Cardiac muscle cell (in vitro differentiated cells and primary cell): ENCODE measurements at regions not wholly inside any gene's neighbourhood (a gene's known extent, or its start where the extent isn't known, plus 50 kb on each side); places are given as distances from the start of the nearest gene placed in this dataset.

ENCODE experiments used
- DNase-seq, 2 donors: peaks; one replicate each; pipeline versions ENCODE4 v3.0.0 to v3.0.0-alpha.2; 2010 to 2017; ENCODE audit warnings: low read depth in 1 of 2, low spot score in 1 of 2
- H3K27ac ChIP-seq: fragments of 200-600 bp; sonication (generic); 2 replicates; pipeline ENCODE4 v1.5.1; 2016
- H3K27me3 ChIP-seq: fragments of 200-600 bp; sonication (generic); 2 replicates; pipeline ENCODE4 v1.6.0; 2016; ENCODE audit warnings: control low read depth
- H3K36me3 ChIP-seq: fragments of 200-600 bp; sonication (generic); 2 replicates; pipeline ENCODE4 v1.5.1; 2016; ENCODE audit warnings: control low read depth
- H3K4me1 ChIP-seq: fragments of 200-600 bp; sonication (generic); 2 replicates; pipeline ENCODE4 v1.8.1; 2017; ENCODE audit warnings: low read depth, mild to moderate bottlenecking, mixed run types
- H3K4me3 ChIP-seq: fragments of 200-600 bp; sonication (generic); 2 replicates; pipeline ENCODE4 v1.5.1; 2016; ENCODE audit warnings: mild to moderate bottlenecking
- H3K9me3 ChIP-seq: fragments of 200-600 bp; sonication (generic); 2 replicates; pipeline ENCODE4 v1.5.1; 2017; ENCODE audit warnings: low read depth, mild to moderate bottlenecking, control low read depth
- CTCF ChIP-seq: IDR thresholded peaks from 2 replicates; pipeline ENCODE4 v1.5.1; 2012; ENCODE audit warnings: low read depth, mild to moderate bottlenecking, low read length

GRCh38 chr5:62969409-62970120, 390.9 kb downstream of the LRRC70 start:
- TF ChIP-seq CTCF: no peak
- DNase-seq: no peak
- Histone ChIP-seq H3K36me3 (no peaks in the 10 kb centered on the region), H3K27me3 (no peaks in the 10 kb centered on the region), H3K9me3 (no peaks in the 10 kb centered on the region), H3K4me1 (no peaks in the 10 kb centered on the region), H3K27ac (no peak overlapping the region), H3K4me3 (no peak overlapping the region)

GRCh38 chr5:62964428-62964827, 385.8 kb downstream of the LRRC70 start:
- no peak for DNase-seq

GRCh38 chr5:62960781-62961180, 382.2 kb downstream of the LRRC70 start:
- no peak overlapping the region for H3K27ac ChIP-seq
- H3K36me3 ChIP-seq: no peaks in the 10 kb centered on the region
- H3K4me3 ChIP-seq: no peak overlapping the region
- H3K27me3 ChIP-seq: no peaks in the 10 kb centered on the region
- no peaks in the 10 kb centered on the region for H3K9me3 ChIP-seq
- TF ChIP-seq CTCF: no peak
- H3K4me1 ChIP-seq: no peaks in the 10 kb centered on the region
- DNase-seq: no peak

More at GRCh38 chr5:62964428-62964827, 385.8 kb downstream of the LRRC70 start:
- Histone ChIP-seq H3K27ac (no peak overlapping the region), H3K36me3 (no peaks in the 10 kb centered on the region), H3K4me3 (no peak overlapping the region), H3K4me1 (no peaks in the 10 kb centered on the region), H3K9me3 (no peaks in the 10 kb centered on the region), H3K27me3 (no peaks in the 10 kb centered on the region)
- TF ChIP-seq CTCF: no peak

- peak in 1 of 2 donors; percentile 21 for DNase-seq
- H3K36me3 ChIP-seq: no peaks in the 10 kb centered on the region
- no peak overlapping the region for H3K4me3 ChIP-seq
- TF ChIP-seq CTCF: no peak
- no peaks in the 10 kb centered on the region for H3K9me3 ChIP-seq
- no peaks in the 10 kb centered on the region for H3K27me3 ChIP-seq
- no peak overlapping the region for H3K27ac ChIP-seq
- H3K4me1 ChIP-seq: no peaks in the 10 kb centered on the region
Measured at GRCh38 chr5:62956597-62956996, 378.0 kb downstream of the LRRC70 start.

GRCh38 chr5:62954578-62954977, 376.0 kb downstream of the LRRC70 start:
- no peak overlapping the region for H3K27ac ChIP-seq
- H3K4me1 ChIP-seq: no peaks in the 10 kb centered on the region
- no peaks in the 10 kb centered on the region for H3K9me3 ChIP-seq
- H3K36me3 ChIP-seq: no peaks in the 10 kb centered on the region
- H3K27me3 ChIP-seq: no peaks in the 10 kb centered on the region
- peak in 1 of 2 donors; percentile 42 for DNase-seq
- TF ChIP-seq CTCF: no peak
- no peak overlapping the region for H3K4me3 ChIP-seq
